ENCODE measurements at regions not wholly inside any gene's neighbourhood (a gene's known extent, or its start where the extent isn't known, plus 50 kb on each side); places are given as distances from the start of the nearest gene placed in this dataset.

GRCh38 chr12:4849115-4849541 is 60.6 kb upstream of the KCNA1 start:
- no TSS peak for BruUV-seq (replicated peaks)
- H3F3A ChIP-seq (ENCODE audit: insufficient read depth, low read depth) = no peaks in the 10 kb centered on the region
- intact Hi-C loops (cut with micrococcal nuclease; ENCODE audit: unreplicated experiment) = no loop called here
- H3K4me3 ChIP-seq = no peak overlapping the region
- ChIA-PET CTCF (interaction anchor here (0.6 to 0.7 kb wide), 4 partner anchors 158 to 1563 kb away, joined by 3 to 10 read pairs (median 4); partner anchors contain the start of gene RAD51AP1), POLR2A (ENCODE audit: unreplicated experiment) (no interaction called here)
- H3K27ac ChIP-seq = no peak overlapping the region
- H3K9me2 ChIP-seq (ENCODE audit: insufficient read depth) = no peaks in the 10 kb centered on the region
- TF ChIP-seq CTCF (conservative IDR thresholded peaks at IDR 0.05) (peak; percentile 87), EZH2 (IDR thresholded peaks at IDR 0.05; ENCODE audit: low read depth) (no peak)
- no peaks in the 10 kb centered on the region for H3K36me3 ChIP-seq (ENCODE audit: low read depth)
- 0 out of 2 replicates have a peak, but pooled peaks cover 4% of the 10 kb centered on the region for H4K20me1 ChIP-seq (ENCODE audit: insufficient read depth)
- H2AFZ ChIP-seq = no peak overlapping the region
- no peaks in the 10 kb centered on the region for H3K4me1 ChIP-seq (replicated peaks; ENCODE audit: insufficient read depth)
- H3K79me2 ChIP-seq (ENCODE audit: low read depth) = no peaks in the 10 kb centered on the region
- DNase-seq = peak; percentile 17 to 34
- peaks cover 51% of the 10 kb centered on the region for H3K27me3 ChIP-seq (ENCODE audit: insufficient read depth, low read depth)
- H3K4me2 ChIP-seq = no peak overlapping the region
- no peaks in the 10 kb centered on the region for H3K9me3 ChIP-seq (ENCODE audit: insufficient read depth, low read depth)

- Histone ChIP-seq H4K20me1 (ENCODE audit: insufficient read depth) (0 out of 2 replicates have a peak, but pooled peaks cover 4% of the 10 kb centered on the region), H3K9me2 (ENCODE audit: insufficient read depth) (no peaks in the 10 kb centered on the region), H3F3A (ENCODE audit: insufficient read depth, low read depth) (no peaks in the 10 kb centered on the region), H3K27me3 (ENCODE audit: insufficient read depth, low read depth) (peaks cover 58% of the 10 kb centered on the region), H3K79me2 (ENCODE audit: low read depth) (no peaks in the 10 kb centered on the region), H2AFZ (no peak overlapping the region), H3K4me2 (no peak overlapping the region), H3K4me3 (no peak overlapping the region), H3K9me3 (ENCODE audit: insufficient read depth, low read depth) (no peaks in the 10 kb centered on the region), H3K27ac (no peak overlapping the region), H3K4me1 (replicated peaks; ENCODE audit: insufficient read depth) (no peaks in the 10 kb centered on the region), H3K36me3 (ENCODE audit: low read depth) (no peaks in the 10 kb centered on the region)
- TF ChIP-seq CTCF (conservative IDR thresholded peaks at IDR 0.05) (no peak), EZH2 (IDR thresholded peaks at IDR 0.05; ENCODE audit: low read depth) (no peak)
- ChIA-PET POLR2A (ENCODE audit: unreplicated experiment) (no interaction called here), CTCF (interaction anchor here (0.6 to 0.9 kb wide), 3 partner anchors 8 to 1562 kb away, joined by 4 to 10 read pairs (median 4); no protein-coding TSS in a partner anchor)
- BruUV-seq (replicated peaks) = no TSS peak
- peak in 1 of 2 experiments; percentile 16 for DNase-seq
- intact Hi-C loops (cut with micrococcal nuclease; ENCODE audit: unreplicated experiment) = no loop called here
These were observed 59.8 kb upstream of the KCNA1 start for GRCh38 chr12:4849795-4850345.

- Histone ChIP-seq H3K4me1 (replicated peaks; ENCODE audit: insufficient read depth) (no peaks in the 10 kb centered on the region), H3F3A (ENCODE audit: insufficient read depth, low read depth) (no peaks in the 10 kb centered on the region), H3K9me2 (ENCODE audit: insufficient read depth) (no peaks in the 10 kb centered on the region), H3K27me3 (ENCODE audit: insufficient read depth, low read depth) (peaks cover 61% of the 10 kb centered on the region), H3K79me2 (ENCODE audit: low read depth) (no peaks in the 10 kb centered on the region), H3K9me3 (ENCODE audit: insufficient read depth, low read depth) (no peaks in the 10 kb centered on the region), H3K27ac (no peak overlapping the region), H3K4me3 (no peak overlapping the region), H4K20me1 (ENCODE audit: insufficient read depth) (0 out of 2 replicates have a peak, but pooled peaks cover 4% of the 10 kb centered on the region), H3K36me3 (ENCODE audit: low read depth) (no peaks in the 10 kb centered on the region), H3K4me2 (no peak overlapping the region), H2AFZ (no peak overlapping the region)
- intact Hi-C loops (cut with micrococcal nuclease; ENCODE audit: unreplicated experiment) = no loop called here
- BruUV-seq (replicated peaks) = no TSS peak
- CTCF ChIA-PET = interaction anchor here (0.9 kb wide), 1 partner anchor 9 kb away, joined by 4 read pairs; no protein-coding TSS in a partner anchor
- peak in 1 of 2 experiments; percentile 23 for DNase-seq
- TF ChIP-seq CTCF (conservative IDR thresholded peaks at IDR 0.05) = no peak
- no peak for TF ChIP-seq EZH2 (IDR thresholded peaks at IDR 0.05; ENCODE audit: low read depth)
- POLR2A ChIA-PET (ENCODE audit: unreplicated experiment) = no interaction called here
These were observed 58.8 kb upstream of the KCNA1 start for GRCh38 chr12:4850857-4851380.

All from PC-9 (cell line).